ENCODE measurements at regions not wholly inside any gene's neighbourhood (a gene's known extent, or its start where the extent isn't known, plus 50 kb on each side); places are given as distances from the start of the nearest gene placed in this dataset.

DNA sequence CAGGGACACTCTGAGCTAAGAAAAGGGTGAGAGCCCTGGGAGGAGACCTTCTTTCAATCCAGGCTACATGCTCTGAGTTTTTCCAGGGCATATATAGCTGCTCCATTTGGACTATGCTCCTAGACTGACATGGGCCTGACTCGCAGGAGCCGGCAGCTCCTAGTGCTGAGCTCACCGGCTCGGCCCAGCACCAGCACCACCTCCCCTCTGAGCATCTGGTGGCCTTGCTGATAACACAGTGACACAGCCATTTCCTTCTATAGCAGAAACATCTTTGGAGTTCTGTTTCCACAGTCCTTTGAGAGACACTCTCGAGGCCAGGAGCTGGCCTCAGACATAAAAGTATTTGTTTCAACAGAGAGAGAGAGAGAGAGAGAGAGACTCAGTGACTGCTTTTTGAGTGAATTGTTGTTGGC lies 184.9 kb downstream of the TM9SF2 start (continued):
- no peak for TF ChIP-seq SNRNP70 (IDR thresholded peaks at IDR 0.05; ENCODE audit: low read depth, low read length)
- no peak for TF ChIP-seq PLRG1 (conservative IDR thresholded peaks at IDR 0.05)
- no peak for TF ChIP-seq ZNF607 (CRISPR knock-in tag; IDR thresholded peaks at IDR 0.05; ENCODE audit: borderline replicate concordance)
- no peak for TF ChIP-seq ZNF383 (CRISPR knock-in tag; IDR thresholded peaks at IDR 0.05; ENCODE audit: borderline replicate concordance)
- 0 out of 2 replicates have a peak, but pooled peaks have one; percentile 21 for TF ChIP-seq SOX13 (IDR thresholded peaks at IDR 0.05)
- no peak for TF ChIP-seq SOX13 (CRISPR knock-in tag; conservative IDR thresholded peaks at IDR 0.05 in 1 of 2, IDR thresholded peaks at IDR 0.05 in 1 of 2)
- TF ChIP-seq ZNF441 (CRISPR knock-in tag; IDR thresholded peaks at IDR 0.05; ENCODE audit: borderline replicate concordance), result peak; percentile 71; the same call in 1 of the 2 replicates
- no peak for TF ChIP-seq KAT2B (IDR thresholded peaks at IDR 0.05; ENCODE audit: borderline replicate concordance, low read depth, low read length)
- TF ChIP-seq MIXL1 (CRISPR knock-in tag; IDR thresholded peaks at IDR 0.05), result no peak
- TF ChIP-seq SIX1 (CRISPR knock-in tag; IDR thresholded peaks at IDR 0.05; ENCODE audit: borderline replicate concordance), result no peak
- TF ChIP-seq WIZ (CRISPR knock-in tag; IDR thresholded peaks at IDR 0.05), result no peak
- no peak for TF ChIP-seq PRPF4 (IDR thresholded peaks at IDR 0.05; ENCODE audit: low read depth, low read length, poor library complexity, severe bottlenecking)
- no peak for TF ChIP-seq MXD4 (CRISPR knock-in tag; IDR thresholded peaks at IDR 0.05)
- peak; percentile 69; the same call in 1 of the 2 replicates for TF ChIP-seq ZNF292 (CRISPR knock-in tag; IDR thresholded peaks at IDR 0.05; ENCODE audit: borderline replicate concordance, low read depth)
- TF ChIP-seq REXO4 (CRISPR knock-in tag; IDR thresholded peaks at IDR 0.05; ENCODE audit: borderline replicate concordance), result no peak
- TF ChIP-seq RCOR2 (CRISPR knock-in tag; IDR thresholded peaks at IDR 0.05), result no peak
- no peak for TF ChIP-seq ZNF451 (CRISPR knock-in tag; IDR thresholded peaks at IDR 0.05)
- TF ChIP-seq, protein P1, sequence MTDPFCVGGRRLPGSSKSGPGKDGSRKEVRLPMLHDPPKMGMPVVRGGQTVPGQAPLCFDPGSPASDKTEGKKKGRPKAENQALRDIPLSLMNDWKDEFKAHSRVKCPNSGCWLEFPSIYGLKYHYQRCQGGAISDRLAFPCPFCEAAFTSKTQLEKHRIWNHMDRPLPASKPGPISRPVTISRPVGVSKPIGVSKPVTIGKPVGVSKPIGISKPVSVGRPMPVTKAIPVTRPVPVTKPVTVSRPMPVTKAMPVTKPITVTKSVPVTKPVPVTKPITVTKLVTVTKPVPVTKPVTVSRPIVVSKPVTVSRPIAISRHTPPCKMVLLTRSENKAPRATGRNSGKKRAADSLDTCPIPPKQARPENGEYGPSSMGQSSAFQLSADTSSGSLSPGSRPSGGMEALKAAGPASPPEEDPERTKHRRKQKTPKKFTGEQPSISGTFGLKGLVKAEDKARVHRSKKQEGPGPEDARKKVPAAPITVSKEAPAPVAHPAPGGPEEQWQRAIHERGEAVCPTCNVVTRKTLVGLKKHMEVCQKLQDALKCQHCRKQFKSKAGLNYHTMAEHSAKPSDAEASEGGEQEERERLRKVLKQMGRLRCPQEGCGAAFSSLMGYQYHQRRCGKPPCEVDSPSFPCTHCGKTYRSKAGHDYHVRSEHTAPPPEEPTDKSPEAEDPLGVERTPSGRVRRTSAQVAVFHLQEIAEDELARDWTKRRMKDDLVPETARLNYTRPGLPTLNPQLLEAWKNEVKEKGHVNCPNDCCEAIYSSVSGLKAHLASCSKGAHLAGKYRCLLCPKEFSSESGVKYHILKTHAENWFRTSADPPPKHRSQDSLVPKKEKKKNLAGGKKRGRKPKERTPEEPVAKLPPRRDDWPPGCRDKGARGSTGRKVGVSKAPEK (CRISPR knock-in tag; IDR thresholded peaks at IDR 0.05; ENCODE audit: borderline replicate concordance), result no peak
- no peak for TF ChIP-seq KDM3A (CRISPR knock-in tag; IDR thresholded peaks at IDR 0.05; ENCODE audit: low read depth)
- TF ChIP-seq, protein P2, sequence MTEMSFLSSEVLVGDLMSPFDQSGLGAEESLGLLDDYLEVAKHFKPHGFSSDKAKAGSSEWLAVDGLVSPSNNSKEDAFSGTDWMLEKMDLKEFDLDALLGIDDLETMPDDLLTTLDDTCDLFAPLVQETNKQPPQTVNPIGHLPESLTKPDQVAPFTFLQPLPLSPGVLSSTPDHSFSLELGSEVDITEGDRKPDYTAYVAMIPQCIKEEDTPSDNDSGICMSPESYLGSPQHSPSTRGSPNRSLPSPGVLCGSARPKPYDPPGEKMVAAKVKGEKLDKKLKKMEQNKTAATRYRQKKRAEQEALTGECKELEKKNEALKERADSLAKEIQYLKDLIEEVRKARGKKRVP (CRISPR knock-in tag; IDR thresholded peaks at IDR 0.05), result no peak
- TF ChIP-seq GLI4 (CRISPR knock-in tag; IDR thresholded peaks at IDR 0.05; ENCODE audit: borderline replicate concordance), result no peak
- no peak for TF ChIP-seq SMC3 (IDR thresholded peaks at IDR 0.05; ENCODE audit: low read length)
- no peak for TF ChIP-seq KLF11 (CRISPR knock-in tag; IDR thresholded peaks at IDR 0.05)
- no peak for TF ChIP-seq ERF (CRISPR knock-in tag; IDR thresholded peaks at IDR 0.05)
- TF ChIP-seq NFE2L2 (IDR thresholded peaks at IDR 0.05; ENCODE audit: low read length), result 0 out of 2 replicates have a peak, but pooled peaks have one; percentile 23
- TF ChIP-seq, protein P3, sequence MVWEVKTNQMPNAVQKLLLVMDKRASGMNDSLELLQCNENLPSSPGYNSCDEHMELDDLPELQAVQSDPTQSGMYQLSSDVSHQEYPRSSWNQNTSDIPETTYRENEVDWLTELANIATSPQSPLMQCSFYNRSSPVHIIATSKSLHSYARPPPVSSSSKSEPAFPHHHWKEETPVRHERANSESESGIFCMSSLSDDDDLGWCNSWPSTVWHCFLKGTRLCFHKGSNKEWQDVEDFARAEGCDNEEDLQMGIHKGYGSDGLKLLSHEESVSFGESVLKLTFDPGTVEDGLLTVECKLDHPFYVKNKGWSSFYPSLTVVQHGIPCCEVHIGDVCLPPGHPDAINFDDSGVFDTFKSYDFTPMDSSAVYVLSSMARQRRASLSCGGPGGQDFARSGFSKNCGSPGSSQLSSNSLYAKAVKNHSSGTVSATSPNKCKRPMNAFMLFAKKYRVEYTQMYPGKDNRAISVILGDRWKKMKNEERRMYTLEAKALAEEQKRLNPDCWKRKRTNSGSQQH (CRISPR knock-in tag; IDR thresholded peaks at IDR 0.05; ENCODE audit: low read depth), result no peak
- no peak for TF ChIP-seq ZNF749 (CRISPR knock-in tag; IDR thresholded peaks at IDR 0.05; ENCODE audit: borderline replicate concordance)
- no peak for TF ChIP-seq HIVEP1 (CRISPR knock-in tag; IDR thresholded peaks at IDR 0.05)
- TF ChIP-seq ZNF564 (CRISPR knock-in tag; IDR thresholded peaks at IDR 0.05), result peak; percentile 97
- TF ChIP-seq ZNF792 (CRISPR knock-in tag; IDR thresholded peaks at IDR 0.05), result no peak
